ENCODE measurements at regions not wholly inside any gene's neighbourhood (a gene's known extent, or its start where the extent isn't known, plus 50 kb on each side); places are given as distances from the start of the nearest gene placed in this dataset.

GRCh38 chr5:66540078-66540477, 56.1 kb upstream of the MAST4 start:
- H3K79me2 ChIP-seq (ENCODE audit: insufficient read depth, low read length): no peaks in the 10 kb centered on the region
- no peak overlapping the region for H3K4me2 ChIP-seq (ENCODE audit: low read length)
- no peak overlapping the region for H3K27ac ChIP-seq (ENCODE audit: low read depth, low read length, poor library complexity, severe bottlenecking)
- H3F3A ChIP-seq (ENCODE audit: insufficient read depth, low read length): no peaks in the 10 kb centered on the region
- no peaks in the 10 kb centered on the region for H3K9me2 ChIP-seq (ENCODE audit: low read depth, low read length)
- H3K9me3 ChIP-seq (ENCODE audit: low read length): no peaks in the 10 kb centered on the region
- H4K20me1 ChIP-seq (ENCODE audit: insufficient read depth, low read length): no peaks in the 10 kb centered on the region
- no peak overlapping the region for H3K9ac ChIP-seq (ENCODE audit: low read length)
- H3K27me3 ChIP-seq (ENCODE audit: insufficient read depth, low read length): no peaks in the 10 kb centered on the region
- no peak overlapping the region for H2AFZ ChIP-seq (ENCODE audit: low read length)
- no peaks in the 10 kb centered on the region for H3K4me1 ChIP-seq (ENCODE audit: insufficient read depth, low read length, severe bottlenecking)
- H3K4me3 ChIP-seq (ENCODE audit: low read depth, low read length, poor library complexity, severe bottlenecking): no peak overlapping the region
- no peaks in the 10 kb centered on the region for H3K36me3 ChIP-seq (ENCODE audit: insufficient read depth, low read length)
- TF ChIP-seq EZH2 (IDR thresholded peaks at IDR 0.05; ENCODE audit: borderline replicate concordance, low read length) (no peak), CTCF (IDR thresholded peaks at IDR 0.05; ENCODE audit: low read length) (no peak)

- no peak overlapping the region for H3K27ac ChIP-seq (ENCODE audit: low read depth, low read length, poor library complexity, severe bottlenecking)
- H3K4me1 ChIP-seq (ENCODE audit: insufficient read depth, low read length, severe bottlenecking): no peaks in the 10 kb centered on the region
- H3K4me3 ChIP-seq (ENCODE audit: low read depth, low read length, poor library complexity, severe bottlenecking): no peak overlapping the region
- no peaks in the 10 kb centered on the region for H3K36me3 ChIP-seq (ENCODE audit: insufficient read depth, low read length)
- no peaks in the 10 kb centered on the region for H3K9me2 ChIP-seq (ENCODE audit: low read depth, low read length)
- H3K9ac ChIP-seq (ENCODE audit: low read length): no peak overlapping the region
- TF ChIP-seq EZH2 (IDR thresholded peaks at IDR 0.05; ENCODE audit: borderline replicate concordance, low read length) (no peak), CTCF (IDR thresholded peaks at IDR 0.05; ENCODE audit: low read length) (no peak)
- no peaks in the 10 kb centered on the region for H3K79me2 ChIP-seq (ENCODE audit: insufficient read depth, low read length)
- no peak overlapping the region for H3K4me2 ChIP-seq (ENCODE audit: low read length)
- H2AFZ ChIP-seq (ENCODE audit: low read length): no peak overlapping the region
- H3F3A ChIP-seq (ENCODE audit: insufficient read depth, low read length): no peaks in the 10 kb centered on the region
- no peaks in the 10 kb centered on the region for H3K27me3 ChIP-seq (ENCODE audit: insufficient read depth, low read length)
- no peaks in the 10 kb centered on the region for H4K20me1 ChIP-seq (ENCODE audit: insufficient read depth, low read length)
- no peaks in the 10 kb centered on the region for H3K9me3 ChIP-seq (ENCODE audit: low read length)
Observed at GRCh38 chr5:66542711-66543110, 53.5 kb upstream of the MAST4 start.
